ENCODE measurements at regions not wholly inside any gene's neighbourhood (a gene's known extent, or its start where the extent isn't known, plus 50 kb on each side); places are given as distances from the start of the nearest gene placed in this dataset.

DNA sequence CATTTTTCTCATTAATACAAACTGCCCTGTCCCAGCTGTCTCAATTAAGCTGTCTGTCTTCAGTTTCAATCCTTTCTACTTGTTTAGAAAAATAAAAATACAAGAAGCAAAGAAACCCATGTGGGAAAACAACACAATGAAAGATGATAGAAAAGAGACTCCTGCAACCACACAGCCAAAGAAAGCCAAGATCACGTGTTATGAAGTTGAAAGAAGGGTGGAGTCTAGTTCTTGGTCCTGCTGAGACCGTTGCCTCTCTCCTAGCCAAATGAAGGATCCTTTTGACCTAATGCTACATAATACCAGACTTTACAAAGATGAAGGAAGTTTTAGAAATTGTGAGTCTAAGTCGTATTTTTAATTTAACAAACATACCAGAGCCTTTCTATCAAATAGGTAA lies 218.8 kb upstream of the RRP15 start:
- intact Hi-C loops (cut with DNase I): no loop called here
- Histone ChIP-seq H3K4me1 (no peaks in the 10 kb centered on the region), H3K4me3 (no peak overlapping the region), H3K9me3 (no peaks in the 10 kb centered on the region), H3K36me3 (replicated peaks in 1 of 2; ENCODE audit: insufficient read depth in 1 of 2, low read depth in 2 of 2) (no peaks in the 10 kb centered on the region), H3K27me3 (no peaks in the 10 kb centered on the region), H3K27ac (no peak overlapping the region)
- ATAC-seq (no peak), DNase-seq (no peak)
- no peak for TF ChIP-seq POLR2A (IDR thresholded peaks at IDR 0.05)
- no peak for TF ChIP-seq CTCF (IDR thresholded peaks at IDR 0.05)
- 53 to 60% methylated on average over 3 of the region's 3 CpGs for WGBS, 2 donors

DNA sequence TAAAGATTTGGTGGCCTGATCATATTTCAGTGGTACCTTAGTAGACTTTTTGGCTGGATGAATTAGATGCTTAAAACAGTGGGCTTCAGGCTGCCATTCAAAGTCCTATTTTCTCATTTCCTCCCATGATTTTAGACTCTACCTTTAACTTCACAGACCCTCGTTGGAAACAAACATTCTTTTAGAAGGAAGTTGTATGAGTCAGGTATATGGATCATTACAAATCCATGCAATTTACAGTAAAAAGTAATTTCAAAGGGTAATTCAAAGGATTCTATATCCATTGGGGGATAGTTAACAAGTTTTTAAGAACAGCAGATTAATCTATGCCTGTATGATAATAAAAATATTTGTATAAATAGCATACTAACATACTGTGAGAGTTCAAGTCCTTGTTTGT lies 216.9 kb upstream of the RRP15 start:
- Histone ChIP-seq H3K9me3 (no peaks in the 10 kb centered on the region), H3K4me3 (no peak overlapping the region), H3K27ac (no peak overlapping the region), H3K4me1 (no peaks in the 10 kb centered on the region), H3K36me3 (replicated peaks in 1 of 2; ENCODE audit: insufficient read depth in 1 of 2, low read depth in 2 of 2) (no peaks in the 10 kb centered on the region), H3K27me3 (no peaks in the 10 kb centered on the region)
- ATAC-seq: no peak
- 23 to 26% methylated on average over 1 of the region's 1 CpG for WGBS, 2 donors
- DNase-seq: no peak
- intact Hi-C loops (cut with DNase I): no loop called here
- TF ChIP-seq POLR2A (IDR thresholded peaks at IDR 0.05) (no peak), CTCF (IDR thresholded peaks at IDR 0.05) (no peak)

DNA sequence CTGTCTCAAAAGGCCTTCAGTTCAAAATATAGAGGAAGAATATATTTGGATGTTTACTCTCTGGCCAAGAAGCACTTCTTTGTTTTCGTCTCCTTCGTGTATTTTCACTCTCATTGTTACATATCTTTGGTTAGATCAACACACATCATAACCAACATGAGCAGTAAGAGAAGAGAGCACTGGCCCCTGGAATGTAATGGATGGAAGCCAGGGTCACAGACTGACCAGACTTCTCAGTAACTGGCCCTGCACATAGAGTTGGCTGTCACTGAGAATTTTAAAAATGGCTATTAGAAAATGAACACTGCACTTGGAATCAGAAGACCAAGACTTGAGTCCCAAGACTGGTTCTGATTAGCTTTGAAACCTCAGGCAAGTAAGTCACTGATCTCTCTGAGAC lies 215.9 kb upstream of the RRP15 start:
- Histone ChIP-seq H3K9me3 (no peaks in the 10 kb centered on the region), H3K36me3 (replicated peaks in 1 of 2; ENCODE audit: insufficient read depth in 1 of 2, low read depth in 2 of 2) (no peaks in the 10 kb centered on the region), H3K4me3 (no peak overlapping the region), H3K27me3 (no peaks in the 10 kb centered on the region), H3K4me1 (no peaks in the 10 kb centered on the region), H3K27ac (no peak overlapping the region)
- WGBS, 2 donors: 7 to 15% methylated on average over 2 of the region's 2 CpGs
- ATAC-seq: no peak
- TF ChIP-seq CTCF (IDR thresholded peaks at IDR 0.05): no peak
- no peak for TF ChIP-seq POLR2A (IDR thresholded peaks at IDR 0.05)
- no peak for DNase-seq
- intact Hi-C loops (cut with DNase I): no loop called here

GRCh38 chr1:218073062-218073461 lies 212.0 kb upstream of the RRP15 start:
- TF ChIP-seq CTCF (IDR thresholded peaks at IDR 0.05) (no peak), POLR2A (IDR thresholded peaks at IDR 0.05) (no peak)
- intact Hi-C loops (cut with DNase I): no loop called here

GRCh38 chr1:218078916-218079315 lies 206.2 kb upstream of the RRP15 start:
- Histone ChIP-seq H3K27me3 (no peaks in the 10 kb centered on the region), H3K9me3 (no peaks in the 10 kb centered on the region), H3K4me1 (no peaks in the 10 kb centered on the region), H3K27ac (no peak overlapping the region), H3K36me3 (replicated peaks in 1 of 2; ENCODE audit: insufficient read depth in 1 of 2, low read depth in 2 of 2) (no peaks in the 10 kb centered on the region), H3K4me3 (no peak overlapping the region)
- TF ChIP-seq POLR2A (IDR thresholded peaks at IDR 0.05): no peak
- no peak for TF ChIP-seq CTCF (IDR thresholded peaks at IDR 0.05)
- 48 to 57% methylated on average over 3 of the region's 3 CpGs for WGBS, 2 donors
- ATAC-seq: no peak
- intact Hi-C loops (cut with DNase I): no loop called here
- DNase-seq: no peak

More at GRCh38 chr1:218073062-218073461, 212.0 kb upstream of the RRP15 start:
- H3K9me3 ChIP-seq: no peaks in the 10 kb centered on the region
- H3K4me3 ChIP-seq: no peak overlapping the region
- H3K27ac ChIP-seq: no peak overlapping the region
- H3K4me1 ChIP-seq: no peaks in the 10 kb centered on the region
- ATAC-seq: no peak
- H3K27me3 ChIP-seq: no peaks in the 10 kb centered on the region
- no peaks in the 10 kb centered on the region for H3K36me3 ChIP-seq (replicated peaks in 1 of 2; ENCODE audit: insufficient read depth in 1 of 2, low read depth in 2 of 2)
- DNase-seq: no peak

All from body of pancreas (tissue), 4 donors.